ENCODE measurements at regions not wholly inside any gene's neighbourhood (a gene's known extent, or its start where the extent isn't known, plus 50 kb on each side); places are given as distances from the start of the nearest gene placed in this dataset.
A peak's percentile ranks its signal among the peaks of the same experiment; 100 is the strongest.

DNA sequence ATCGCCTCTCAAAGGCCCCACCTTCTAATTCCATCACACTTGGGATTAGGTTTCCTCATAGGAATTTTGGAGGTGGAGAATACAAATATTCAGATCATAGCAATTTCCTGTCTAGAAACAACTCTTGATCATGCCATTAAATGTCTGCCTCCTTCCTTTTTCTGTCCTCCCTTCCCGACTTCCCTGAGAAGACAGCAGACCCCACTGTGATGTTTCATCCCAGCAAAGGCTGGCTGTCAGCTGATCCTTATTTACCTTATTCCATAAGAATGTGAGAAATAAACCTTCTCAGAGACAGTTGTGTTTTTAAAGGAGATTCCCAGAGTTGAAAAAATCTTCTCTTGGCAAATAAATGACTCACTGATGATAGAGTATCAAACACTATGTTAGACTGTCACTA lies 133.9 kb downstream of the TDRD15 start:
- H3K27me3 Mint-ChIP-seq (ENCODE audit: insufficient read depth, low read depth), result peaks cover 4% of the 10 kb centered on the region
- no peak overlapping the region for H3K4me2 ChIP-seq
- H3K4me1 Mint-ChIP-seq, result peaks cover 33% of the 10 kb centered on the region
- no peak overlapping the region for H3K9ac ChIP-seq
- peaks cover 30% of the 10 kb centered on the region for H3K4me1 ChIP-seq
- DNase-seq (ENCODE audit: low spot score), result no peak
- H3K9me3 ChIP-seq (ENCODE audit: low read depth), result no peaks in the 10 kb centered on the region
- peak overlapping the region; percentile 65 for H2AFZ ChIP-seq (replicated peaks)
- no peak overlapping the region for H3K27ac Mint-ChIP-seq
- H3K27ac ChIP-seq, result no peak overlapping the region
- no peaks in the 10 kb centered on the region for H3F3A ChIP-seq (ENCODE audit: low read depth)
- no peaks in the 10 kb centered on the region for H3K79me2 ChIP-seq (ENCODE audit: low read depth)
- H3K4me3 Mint-ChIP-seq, result no peak overlapping the region
- no peaks in the 10 kb centered on the region for H4K20me1 ChIP-seq (ENCODE audit: low read depth)
- H3K4me3 ChIP-seq, result no peak overlapping the region
- H3K27me3 ChIP-seq, result no peaks in the 10 kb centered on the region
- no peaks in the 10 kb centered on the region for H3K36me3 ChIP-seq
- no peaks in the 10 kb centered on the region for H3K9me3 Mint-ChIP-seq
- H3K36me3 Mint-ChIP-seq, result no peaks in the 10 kb centered on the region
- TF ChIP-seq CTCF (IDR thresholded peaks at IDR 0.05) (no peak), EZH2 (IDR thresholded peaks at IDR 0.05) (no peak), EZH2phosphoT487 (IDR thresholded peaks at IDR 0.05) (no peak)

DNA sequence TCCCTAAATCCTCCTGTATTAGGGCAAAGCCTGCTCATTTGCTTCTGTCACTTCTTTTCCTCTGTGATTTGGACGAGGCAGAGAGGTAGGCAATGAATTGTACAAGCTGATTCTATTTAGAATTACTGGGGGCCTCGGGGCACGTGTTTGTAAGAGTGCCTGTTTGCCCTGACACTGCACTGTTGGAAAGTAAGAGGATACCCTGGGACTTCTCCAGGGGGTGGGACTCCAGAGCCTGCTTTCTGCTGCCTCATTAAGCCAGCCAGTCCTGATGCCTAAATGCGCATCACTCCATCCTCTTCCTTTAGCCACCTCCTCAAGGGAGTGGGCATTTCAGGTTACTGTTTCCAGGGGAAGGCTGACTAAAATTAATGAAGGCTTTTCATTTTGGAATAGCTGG lies 134.3 kb downstream of the TDRD15 start:
- no peaks in the 10 kb centered on the region for H3F3A ChIP-seq (ENCODE audit: low read depth)
- H4K20me1 ChIP-seq (ENCODE audit: low read depth), result no peaks in the 10 kb centered on the region
- Mint-ChIP-seq H3K27ac (no peak overlapping the region), H3K36me3 (no peaks in the 10 kb centered on the region), H3K4me3 (no peak overlapping the region), H3K4me1 (peaks cover 33% of the 10 kb centered on the region), H3K9me3 (no peaks in the 10 kb centered on the region), H3K27me3 (ENCODE audit: insufficient read depth, low read depth) (peaks cover 4% of the 10 kb centered on the region)
- H3K4me1 ChIP-seq, result peaks cover 30% of the 10 kb centered on the region
- no peaks in the 10 kb centered on the region for H3K27me3 ChIP-seq
- H3K36me3 ChIP-seq, result no peaks in the 10 kb centered on the region
- no peak overlapping the region for H3K4me3 ChIP-seq
- H3K27ac ChIP-seq, result no peak overlapping the region
- DNase-seq (ENCODE audit: low spot score), result peak; percentile 35
- TF ChIP-seq EZH2 (IDR thresholded peaks at IDR 0.05) (no peak), CTCF (IDR thresholded peaks at IDR 0.05) (no peak), EZH2phosphoT487 (IDR thresholded peaks at IDR 0.05) (no peak)
- H2AFZ ChIP-seq (replicated peaks), result peak overlapping the region; percentile 65
- H3K79me2 ChIP-seq (ENCODE audit: low read depth), result no peaks in the 10 kb centered on the region
- no peaks in the 10 kb centered on the region for H3K9me3 ChIP-seq (ENCODE audit: low read depth)
- H3K9ac ChIP-seq, result no peak overlapping the region
- H3K4me2 ChIP-seq, result no peak overlapping the region

DNA sequence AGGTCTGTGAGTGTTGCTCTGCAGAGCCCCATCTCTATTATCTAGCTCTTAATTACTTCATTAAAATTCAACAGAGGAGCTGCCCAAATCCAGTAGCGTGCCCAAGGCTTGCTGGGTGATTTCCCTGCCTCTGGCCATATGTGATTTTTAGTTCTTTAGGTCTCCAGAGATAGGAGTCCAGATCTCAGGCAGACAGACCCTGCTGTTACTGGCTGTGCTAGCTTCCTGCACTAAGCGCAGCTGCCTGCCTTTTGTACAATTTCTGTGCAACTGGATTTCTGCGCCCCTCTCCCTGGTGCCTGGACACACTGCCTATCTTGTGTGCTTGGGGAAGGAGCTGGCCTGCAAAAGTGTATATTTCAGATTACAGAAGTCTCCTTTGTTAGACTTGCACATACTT lies 136.5 kb downstream of the TDRD15 start:
- peaks cover 41% of the 10 kb centered on the region for H3K4me1 Mint-ChIP-seq
- no peak overlapping the region for H3K27ac ChIP-seq
- no peak overlapping the region for H3K4me3 Mint-ChIP-seq

More for the DNA sequence above, 136.5 kb downstream of the TDRD15 start:
- Histone ChIP-seq H3K36me3 (no peaks in the 10 kb centered on the region), H3K4me2 (no peak overlapping the region), H3F3A (ENCODE audit: low read depth) (no peaks in the 10 kb centered on the region), H4K20me1 (ENCODE audit: low read depth) (no peaks in the 10 kb centered on the region), H3K79me2 (ENCODE audit: low read depth) (no peaks in the 10 kb centered on the region), H2AFZ (replicated peaks) (peak overlapping the region; percentile 45), H3K4me1 (peaks cover 30% of the 10 kb centered on the region), H3K9me3 (ENCODE audit: low read depth) (no peaks in the 10 kb centered on the region), H3K27me3 (no peaks in the 10 kb centered on the region), H3K9ac (no peak overlapping the region), H3K4me3 (no peak overlapping the region)
- no peak overlapping the region for H3K27ac Mint-ChIP-seq
- H3K27me3 Mint-ChIP-seq (ENCODE audit: insufficient read depth, low read depth), result peaks cover 4% of the 10 kb centered on the region
- no peaks in the 10 kb centered on the region for H3K36me3 Mint-ChIP-seq
- no peaks in the 10 kb centered on the region for H3K9me3 Mint-ChIP-seq
- no peak for DNase-seq (ENCODE audit: low spot score)
- TF ChIP-seq EZH2phosphoT487 (IDR thresholded peaks at IDR 0.05) (no peak), EZH2 (IDR thresholded peaks at IDR 0.05) (no peak), CTCF (IDR thresholded peaks at IDR 0.05) (no peak)
